ENCODE measurements at regions not wholly inside any gene's neighbourhood (a gene's known extent, or its start where the extent isn't known, plus 50 kb on each side); places are given as distances from the start of the nearest gene placed in this dataset.
"Not testable (repeated sequence)": the region's sequence is repeated elsewhere in the genome, so short reads cannot be mapped to it uniquely, and the experiment has no call there.

DNA sequence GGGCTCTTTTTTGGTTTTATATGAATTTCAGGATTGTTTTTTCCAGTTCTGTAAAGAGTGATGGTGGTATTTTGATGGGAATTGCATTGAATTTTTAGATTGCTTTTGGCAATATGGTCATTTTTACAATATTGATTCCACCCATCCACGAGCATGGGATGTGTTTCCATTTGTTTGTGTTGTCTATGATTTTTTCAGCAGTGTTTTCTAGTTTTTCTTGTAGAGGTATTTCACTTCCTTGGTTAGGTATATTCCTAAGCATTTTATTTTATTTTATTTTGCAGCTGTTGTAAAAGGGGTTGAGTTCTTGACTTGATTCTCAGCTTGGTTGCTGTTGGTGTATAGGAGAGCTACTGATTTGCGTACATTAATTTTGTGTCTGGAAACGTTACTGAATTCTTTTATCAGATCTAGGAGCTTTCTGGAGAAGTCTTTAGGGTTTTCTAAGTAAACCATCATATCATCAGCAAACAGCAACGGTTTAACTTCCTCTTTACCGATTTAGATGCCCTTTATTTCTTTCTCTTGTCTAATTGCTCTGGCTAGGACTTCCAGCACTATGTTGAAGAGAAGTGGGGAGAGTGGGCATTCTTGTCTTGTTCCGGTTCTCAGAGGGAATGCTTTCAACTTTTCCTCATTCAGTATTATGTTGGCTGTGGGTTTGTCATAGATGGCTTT is 69.4 kb upstream of the GNG12 start:
- not testable (repeated sequence) for DNase-seq (ENCODE audit: low spot score)

DNA sequence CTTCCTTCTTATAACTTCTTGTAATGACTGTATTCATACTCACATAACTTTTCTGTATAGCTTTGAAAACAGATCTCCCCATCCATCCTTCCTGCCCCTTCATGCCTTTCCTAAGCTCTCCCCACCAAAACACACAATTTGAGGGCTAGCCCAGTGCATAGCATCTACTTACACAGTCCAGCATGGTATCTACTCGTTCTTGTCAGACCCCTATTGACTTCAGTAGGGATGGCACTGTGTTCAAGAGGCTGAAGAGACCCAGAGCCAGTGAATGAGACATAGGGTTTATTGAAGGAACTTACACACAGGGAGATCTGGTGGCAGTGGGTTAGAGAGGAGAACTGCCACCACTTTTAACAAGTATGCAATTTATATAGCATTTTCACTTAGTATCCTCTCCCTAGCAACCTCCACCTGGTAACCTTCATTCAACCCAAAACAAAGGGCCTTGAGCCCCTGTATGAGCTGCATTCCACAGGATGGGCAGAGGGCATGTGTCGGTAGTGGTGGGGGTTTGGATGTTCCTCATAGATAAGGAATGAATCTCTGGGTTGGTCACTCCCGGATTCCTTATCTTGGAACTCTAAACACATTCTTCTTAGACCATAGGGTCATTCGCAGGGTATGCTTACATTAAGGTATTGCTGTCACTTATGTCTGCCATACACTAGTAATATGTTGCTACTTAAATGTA is 64.9 kb upstream of the GNG12 start:
- DNase-seq (ENCODE audit: low spot score) = no peak

DNA sequence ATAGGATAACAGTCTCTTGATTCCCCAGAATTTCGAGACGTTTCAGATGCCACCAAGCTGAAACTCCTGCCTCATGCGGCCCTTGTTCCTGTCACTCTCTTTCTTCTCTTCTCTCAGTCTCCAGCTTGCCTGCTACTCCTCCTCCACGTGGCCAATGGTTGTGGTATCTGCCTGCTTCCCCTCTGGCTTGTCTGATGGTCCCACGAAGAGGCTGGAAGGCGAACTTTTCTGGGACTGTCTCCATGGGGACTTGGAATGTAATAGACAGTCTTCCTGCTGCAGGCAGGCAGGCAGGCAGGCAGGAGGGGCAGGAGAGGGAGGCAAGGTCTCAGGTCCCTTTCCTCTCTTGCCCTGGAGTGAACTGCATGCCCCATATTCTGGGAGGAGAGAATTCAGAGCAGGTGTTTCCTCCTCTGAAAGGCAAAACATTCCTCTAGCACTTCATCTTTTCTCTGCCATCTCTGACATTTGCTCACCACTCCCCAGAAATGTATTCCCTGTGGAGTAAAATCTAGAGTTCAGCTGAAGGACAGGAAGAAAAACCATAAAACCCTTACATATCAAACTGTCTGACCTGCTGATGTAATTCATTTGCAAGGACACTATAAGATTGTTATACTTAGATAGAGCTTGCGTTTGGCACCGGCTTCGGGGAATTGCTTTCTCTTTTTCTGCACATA is 64.1 kb upstream of the GNG12 start:
- no peak for DNase-seq (ENCODE audit: low spot score)

DNA sequence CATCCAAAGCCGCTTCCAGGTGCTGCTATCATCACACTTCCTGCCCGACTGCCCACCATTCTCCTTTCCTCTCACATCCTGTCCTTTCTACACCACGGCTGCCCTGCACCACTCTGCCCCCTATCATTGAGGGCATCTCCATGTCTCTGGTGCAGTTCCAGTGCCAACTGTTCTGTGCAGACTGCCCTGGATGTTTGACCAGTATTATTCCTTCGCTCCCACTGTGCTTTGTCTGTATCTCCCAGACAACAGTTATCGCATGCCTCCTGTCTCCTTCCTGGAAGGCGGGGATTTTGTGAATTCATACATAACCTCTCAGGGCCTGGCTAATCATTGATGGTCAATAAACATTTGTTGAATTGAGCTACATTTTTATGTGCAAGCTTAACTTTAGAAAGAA is 63.6 kb upstream of the GNG12 start:
- peak; percentile 57 for DNase-seq (ENCODE audit: low spot score)

DNA sequence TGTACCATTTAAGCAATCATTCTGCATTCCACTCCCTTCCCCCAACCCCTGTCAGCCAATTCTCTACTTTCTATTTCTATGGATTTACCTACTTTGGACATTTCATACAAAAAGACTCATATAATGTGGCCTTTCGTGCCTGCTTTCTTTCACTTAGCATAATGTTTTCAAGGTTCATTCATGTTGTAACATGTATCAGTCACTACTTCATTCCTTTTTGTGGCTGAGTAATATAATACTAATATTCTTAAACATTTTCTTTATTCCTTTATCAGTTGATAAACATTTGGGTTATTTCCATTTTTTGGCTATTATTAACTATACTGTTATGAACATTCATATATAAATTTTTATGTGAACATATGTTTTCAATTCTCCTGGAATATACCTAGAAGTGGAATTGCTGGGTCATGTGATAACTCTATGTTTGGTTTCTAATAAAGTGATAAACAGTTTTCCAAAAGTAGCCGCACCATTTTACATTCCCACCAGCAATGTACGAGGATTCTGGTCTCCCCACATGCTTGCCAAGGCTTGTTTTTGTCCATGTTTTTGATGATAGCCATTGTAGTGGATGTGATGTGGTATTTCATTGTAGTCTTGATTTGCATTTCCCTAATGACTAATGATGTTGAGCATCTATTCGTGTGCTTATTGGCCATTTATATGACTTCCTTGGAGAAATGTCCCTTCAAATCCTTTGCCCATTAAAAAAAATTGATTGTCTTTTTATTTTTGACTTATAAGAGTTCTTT is 61.9 kb upstream of the GNG12 start:
- DNase-seq (ENCODE audit: low spot score) = no peak

DNA sequence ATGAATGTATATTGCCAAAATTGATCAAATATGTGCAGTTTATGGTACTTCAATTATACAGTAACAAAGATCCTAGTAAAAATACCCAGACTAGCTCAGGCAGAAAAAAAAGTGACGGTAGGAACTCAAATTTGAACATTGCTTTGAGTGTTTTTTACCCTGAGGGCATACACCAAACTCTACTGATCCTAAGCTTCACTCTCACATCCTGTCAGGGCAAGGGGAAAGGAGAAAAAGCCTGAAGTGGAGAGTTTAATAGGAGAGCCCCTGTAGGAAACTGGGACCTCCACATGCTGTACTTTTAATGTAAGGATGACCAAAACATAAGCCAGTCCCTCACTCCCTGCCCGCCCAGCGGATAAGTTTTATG is 59.8 kb upstream of the GNG12 start:
- DNase-seq (ENCODE audit: low spot score) = no peak

DNA sequence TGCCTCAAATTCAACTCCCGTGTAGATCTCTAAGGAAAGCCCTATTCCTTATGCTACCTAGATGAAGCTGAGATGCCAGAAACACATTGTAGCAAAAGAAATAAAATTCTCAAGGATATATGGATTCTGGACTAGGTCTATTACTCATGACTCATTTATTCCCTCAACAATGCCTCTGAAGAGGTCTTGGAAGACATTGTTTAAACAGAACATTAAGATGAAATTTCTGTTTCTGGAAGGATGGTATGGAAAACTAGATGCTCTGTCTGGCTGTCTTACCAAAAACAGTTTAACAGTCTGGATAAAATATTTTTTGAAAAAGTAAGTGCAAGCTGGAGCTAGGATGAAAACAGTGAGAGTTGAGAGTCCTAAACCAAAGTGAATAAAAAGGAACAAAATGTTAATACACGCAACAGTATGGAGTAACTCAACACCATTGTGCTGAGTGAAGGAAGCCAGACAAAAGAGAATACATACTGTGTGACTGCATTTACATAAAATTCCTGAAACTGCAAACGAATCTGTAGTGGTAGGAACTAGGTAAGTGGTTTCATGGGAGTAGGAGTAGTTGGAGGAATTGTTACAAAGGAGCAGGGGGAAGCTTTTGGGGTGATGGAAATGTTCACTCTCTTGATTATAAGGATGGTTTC is 59.3 kb upstream of the GNG12 start:
- no peak for DNase-seq (ENCODE audit: low spot score)

DNA sequence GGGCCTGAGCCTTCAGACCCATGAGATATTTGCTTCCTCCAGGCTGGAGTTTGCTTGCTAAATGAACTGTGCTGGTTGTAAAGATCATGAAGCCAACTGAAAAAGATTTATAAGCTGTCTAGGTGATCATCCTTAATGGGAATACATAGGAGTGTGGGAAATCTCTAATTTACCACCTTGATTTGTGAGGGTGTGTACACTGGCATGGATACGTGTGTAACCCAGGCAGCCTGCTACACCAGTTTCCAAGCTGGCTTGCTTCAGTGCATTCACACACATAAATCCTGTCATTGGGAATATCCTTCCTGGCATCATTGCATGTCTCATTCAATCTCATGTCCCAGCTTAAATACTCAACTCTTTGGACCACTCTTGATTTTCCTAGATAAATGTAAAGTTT is 57.6 kb upstream of the GNG12 start:
- DNase-seq (ENCODE audit: low spot score) = peak; percentile 24

DNA sequence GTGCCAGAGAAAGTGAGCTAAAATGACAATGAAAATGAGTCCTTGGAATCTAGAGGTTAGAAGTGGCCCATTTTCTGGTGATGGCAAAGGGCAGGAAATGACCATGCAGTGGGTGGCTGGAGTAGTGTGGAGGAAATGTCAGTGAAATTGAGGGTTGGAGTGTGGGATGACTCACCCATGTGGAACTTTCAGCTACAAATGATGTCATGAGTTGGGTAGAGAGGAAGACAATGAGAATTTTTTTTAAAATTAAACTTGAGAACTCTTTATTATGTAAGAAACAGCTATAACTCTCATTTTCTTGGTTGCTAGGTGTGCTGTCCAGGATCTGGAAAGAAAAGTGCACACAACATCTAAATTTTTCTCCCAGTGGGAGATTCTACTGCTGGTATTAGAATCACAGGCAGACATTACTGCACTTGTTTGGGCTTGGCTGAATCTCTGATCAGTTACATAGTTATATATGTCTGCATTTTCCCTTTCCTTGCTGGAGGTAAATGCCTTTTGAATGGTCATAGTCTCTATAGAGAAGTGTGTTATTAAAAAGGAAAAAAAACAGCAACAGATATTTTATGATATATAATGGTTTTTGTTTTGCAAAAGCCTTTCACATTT is 56.8 kb upstream of the GNG12 start:
- DNase-seq (ENCODE audit: low spot score) = peak; percentile 91

DNA sequence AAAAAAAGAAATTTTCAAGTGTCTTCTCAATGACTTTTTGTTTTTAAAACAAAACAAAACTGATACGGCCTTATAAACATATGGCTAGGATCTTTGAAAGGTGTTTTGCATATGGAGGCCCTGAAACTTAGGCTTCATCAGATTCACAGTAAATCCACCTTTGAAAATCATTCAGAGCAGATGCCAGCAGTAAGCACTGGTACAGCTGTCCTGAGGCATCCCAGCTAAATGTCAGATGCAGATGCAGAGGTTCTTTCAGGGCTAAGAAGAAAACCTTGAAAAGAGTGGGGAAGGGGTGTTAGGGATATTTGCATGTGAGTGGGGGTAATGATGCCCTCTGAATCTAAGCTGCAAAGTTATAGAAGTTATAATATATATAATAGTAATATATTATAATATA is 56.2 kb upstream of the GNG12 start:
- DNase-seq (ENCODE audit: low spot score) = no peak

DNA sequence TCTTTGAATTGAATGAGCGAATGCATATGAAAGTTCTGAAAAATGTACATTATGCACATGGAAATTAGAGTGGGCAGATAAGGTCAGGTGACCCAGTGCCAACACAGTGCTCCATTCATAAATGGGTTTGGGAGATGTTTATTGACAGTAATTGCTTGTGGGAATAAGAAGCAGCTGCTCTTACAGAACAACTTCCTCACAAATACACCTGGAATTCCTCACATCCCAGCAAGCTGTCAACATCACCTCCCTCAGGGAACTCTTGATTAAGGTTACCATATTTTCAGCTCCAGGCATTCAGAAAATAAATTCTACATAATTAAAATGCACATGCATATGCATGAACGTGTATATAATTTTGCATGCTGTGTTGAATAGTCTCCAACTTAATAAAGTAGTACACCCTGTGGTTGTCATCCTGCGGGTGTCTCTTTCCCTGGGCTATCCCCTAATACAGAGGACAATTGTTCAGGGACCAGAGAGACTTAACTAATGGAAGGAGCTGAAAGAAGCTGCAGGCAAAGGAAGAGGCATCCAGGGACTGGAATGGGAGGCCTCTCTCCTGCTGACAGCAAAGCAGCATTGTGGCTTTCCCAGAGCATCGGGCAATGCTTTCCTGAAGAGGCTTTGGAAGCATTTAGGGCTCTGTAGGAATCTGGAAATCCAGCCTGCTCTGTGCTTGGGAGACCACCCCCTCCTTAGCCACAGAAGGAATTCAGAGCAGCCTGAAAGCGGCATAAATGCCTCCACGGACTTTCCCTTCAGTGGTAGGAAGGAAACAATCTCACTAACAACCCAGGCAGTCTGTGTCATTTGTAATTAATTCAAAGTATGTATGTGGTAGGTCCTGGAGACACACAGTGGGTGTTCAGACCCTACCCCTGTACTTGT is 55.2 kb upstream of the GNG12 start:
- DNase-seq (ENCODE audit: low spot score) = peak; percentile 73

DNA sequence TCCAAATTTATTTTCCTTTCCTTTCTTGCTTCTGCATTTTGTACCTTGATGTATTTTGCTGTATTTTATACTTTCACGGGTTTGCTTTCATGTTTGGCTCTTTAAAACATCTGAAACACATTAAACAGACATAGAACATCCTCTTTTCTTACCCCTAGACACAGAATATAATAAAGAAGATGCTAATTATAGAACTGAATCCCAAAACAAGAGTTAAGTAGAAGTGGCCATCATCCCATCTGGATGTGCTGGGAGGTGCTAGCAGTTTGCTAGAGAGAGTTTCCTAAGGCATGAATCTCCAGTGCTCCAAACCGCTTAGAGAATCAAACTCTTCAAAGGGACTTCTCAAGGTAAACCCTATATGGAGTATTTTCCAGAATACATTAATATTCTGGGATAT is 53.9 kb upstream of the GNG12 start:
- DNase-seq (ENCODE audit: low spot score) = no peak

DNA sequence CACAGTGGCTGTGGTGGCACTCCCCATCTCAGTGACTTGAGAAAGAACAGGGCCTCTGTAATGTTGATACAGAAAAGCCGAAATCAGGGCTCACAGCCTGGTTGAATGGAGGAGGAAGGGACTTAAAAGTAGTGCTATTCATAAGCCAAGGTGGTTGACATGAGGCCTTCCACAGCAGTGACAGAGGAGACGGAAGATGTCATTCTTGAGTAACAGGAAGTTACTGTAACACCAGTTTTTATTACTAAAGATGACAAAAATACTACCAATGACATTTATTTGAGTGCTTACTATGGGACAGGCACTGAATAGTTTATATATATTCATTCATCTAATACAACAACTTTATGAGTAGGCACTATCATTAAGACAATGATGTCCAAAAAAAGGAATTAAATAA is 52.8 kb upstream of the GNG12 start:
- DNase-seq (ENCODE audit: low spot score) = no peak

DNA sequence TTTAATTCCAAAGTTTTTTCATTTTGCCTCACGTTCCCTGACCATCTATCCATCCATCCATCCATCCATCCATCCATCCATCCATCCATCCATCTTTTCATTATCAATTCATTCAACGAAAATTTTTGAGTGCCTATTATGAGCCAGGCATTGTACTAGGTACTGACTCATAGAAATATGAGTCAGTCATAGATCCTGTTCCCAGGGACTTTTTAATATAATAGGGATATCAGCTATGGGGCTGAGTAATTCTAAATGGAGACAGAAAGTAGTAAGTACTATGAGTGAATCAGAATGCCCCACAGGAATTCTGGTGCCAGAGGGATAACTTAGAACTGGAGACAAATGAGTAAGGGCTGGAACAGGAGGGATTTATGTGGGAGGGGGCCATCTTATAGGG is 49.8 kb upstream of the GNG12 start:
- DNase-seq (ENCODE audit: low spot score) = peak; percentile 83

Measured in kidney tubule cell (primary cell).